ENCODE measurements at regions not wholly inside any gene's neighbourhood (a gene's known extent, or its start where the extent isn't known, plus 50 kb on each side); places are given as distances from the start of the nearest gene placed in this dataset.

DNA sequence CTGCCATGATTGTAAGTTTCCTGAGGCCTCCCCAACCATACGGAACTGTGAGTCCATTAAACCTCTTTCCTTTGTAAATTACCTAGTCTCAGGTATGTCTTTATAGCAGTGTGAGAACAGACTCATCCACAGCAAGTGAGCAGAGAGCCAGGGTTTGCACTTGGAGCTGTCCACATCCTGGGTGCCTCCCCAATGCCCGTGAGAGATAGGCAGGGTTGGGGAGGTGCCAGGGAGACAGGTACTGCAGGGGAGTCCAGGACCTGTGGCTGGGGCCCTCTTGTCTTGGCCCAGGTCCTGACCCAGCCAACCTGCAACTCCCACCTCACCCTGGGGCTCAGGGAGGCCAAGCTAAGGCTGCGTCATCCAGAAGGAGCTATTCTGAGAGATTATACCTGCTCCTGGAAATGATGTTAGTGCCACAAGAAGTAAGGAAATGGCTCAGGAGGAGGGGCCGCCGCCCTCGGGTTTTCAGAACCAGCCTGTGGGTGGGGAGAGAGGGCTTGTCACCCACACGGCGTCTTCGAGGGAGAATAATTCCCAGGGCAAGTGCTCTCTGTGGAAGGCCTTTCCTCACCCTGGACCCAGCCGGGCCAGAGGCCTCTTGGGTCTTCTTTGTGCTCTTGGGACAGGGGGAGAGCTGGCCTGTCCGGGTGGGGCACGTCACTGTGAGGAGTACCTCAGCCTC lies 66.5 kb downstream of the ADRA2C start:
- no peak for TF ChIP-seq NFIC (IDR thresholded peaks at IDR 0.05; ENCODE audit: borderline replicate concordance)
- TF ChIP-seq RFX5 (IDR thresholded peaks at IDR 0.05; ENCODE audit: low read length) = no peak
- H3K27me3 ChIP-seq (ENCODE audit: insufficient read depth) = no peaks in the 10 kb centered on the region
- no peaks in the 10 kb centered on the region for H3K79me2 ChIP-seq (ENCODE audit: insufficient read depth)
- H3K27ac ChIP-seq (ENCODE audit: low read depth in 2 of 2, low read length in 1 of 2) = no peak overlapping the region
- H3K9ac ChIP-seq = no peak overlapping the region
- no peak overlapping the region for H2AFZ ChIP-seq (ENCODE audit: low read depth)
- no peak for DNase-seq
- H3F3A ChIP-seq (replicated peaks; ENCODE audit: insufficient read depth) = no peaks in the 10 kb centered on the region
- no peak overlapping the region for H3K4me2 ChIP-seq
- H4K20me1 ChIP-seq (ENCODE audit: insufficient read depth) = no peaks in the 10 kb centered on the region
- ChIA-PET POLR2A (interaction anchor here (0.9 kb wide), 1 partner anchor 46 kb away, joined by 3 read pairs; no protein-coding TSS in a partner anchor), CTCF (interaction anchor here (0.9 kb wide), 1 partner anchor 48 kb away, joined by 3 read pairs; no protein-coding TSS in a partner anchor)
- H3K9me3 ChIP-seq = no peaks in the 10 kb centered on the region
- H3K4me1 ChIP-seq (ENCODE audit: control insufficient read depth in 1 of 2, insufficient read depth in 2 of 2, low read depth in 1 of 2, low read length in 1 of 2) = peaks cover 0 to 41% of the 10 kb centered on the region in 2 experiments; a peak in 2 of 4 replicates
- no peaks in the 10 kb centered on the region for H3K36me3 ChIP-seq (replicated peaks in 1 of 2; ENCODE audit: control insufficient read depth in 1 of 2, insufficient read depth in 2 of 2, low read length in 1 of 2)
- 56% methylated on average over 8 of the region's 12 CpGs for WGBS (ENCODE audit: low lambda C conversion rate)
- no peaks in the 10 kb centered on the region for H3K9me2 ChIP-seq
- H3K4me3 ChIP-seq (ENCODE audit: low read depth in 2 of 2, low read length in 1 of 2) = no peak overlapping the region

GRCh38 chr4:3833326-3833989 lies 67.3 kb downstream of the ADRA2C start:
- POLR2A ChIA-PET = interaction anchor here (0.9 kb wide), 1 partner anchor 47 kb away, joined by 3 read pairs; no protein-coding TSS in a partner anchor
- 63% methylated on average over 14 of the region's 18 CpGs for WGBS (ENCODE audit: low lambda C conversion rate)

More at GRCh38 chr4:3833326-3833989, 67.3 kb downstream of the ADRA2C start:
- Histone ChIP-seq H3K9me3 (no peaks in the 10 kb centered on the region), H3K4me3 (ENCODE audit: low read depth in 2 of 2, low read length in 1 of 2) (no peak overlapping the region), H3K9me2 (no peaks in the 10 kb centered on the region), H3K27ac (ENCODE audit: low read depth in 2 of 2, low read length in 1 of 2) (no peak overlapping the region), H3F3A (replicated peaks; ENCODE audit: insufficient read depth) (no peaks in the 10 kb centered on the region), H3K4me1 (ENCODE audit: control insufficient read depth in 1 of 2, insufficient read depth in 2 of 2, low read depth in 1 of 2, low read length in 1 of 2) (peaks cover 0 to 33% of the 10 kb centered on the region in 2 experiments; a peak in 2 of 4 replicates), H2AFZ (ENCODE audit: low read depth) (no peak overlapping the region), H3K27me3 (ENCODE audit: insufficient read depth) (no peaks in the 10 kb centered on the region), H3K36me3 (replicated peaks in 1 of 2; ENCODE audit: control insufficient read depth in 1 of 2, insufficient read depth in 2 of 2, low read length in 1 of 2) (no peaks in the 10 kb centered on the region), H3K9ac (no peak overlapping the region), H4K20me1 (ENCODE audit: insufficient read depth) (no peaks in the 10 kb centered on the region), H3K4me2 (no peak overlapping the region), H3K79me2 (ENCODE audit: insufficient read depth) (no peaks in the 10 kb centered on the region)
- TF ChIP-seq RFX5 (IDR thresholded peaks at IDR 0.05; ENCODE audit: low read length) = no peak
- no peak for TF ChIP-seq POLR2AphosphoS5 (IDR thresholded peaks at IDR 0.05; ENCODE audit: low read depth, low read length)
- TF ChIP-seq TCF12 (IDR thresholded peaks at IDR 0.05) = no peak
- no peak for TF ChIP-seq RXRA (IDR thresholded peaks at IDR 0.05; ENCODE audit: borderline replicate concordance, low read depth)
- TF ChIP-seq TAF1 (IDR thresholded peaks at IDR 0.05; ENCODE audit: borderline replicate concordance, low read depth, low read length) = no peak
- TF ChIP-seq, protein P1, sequence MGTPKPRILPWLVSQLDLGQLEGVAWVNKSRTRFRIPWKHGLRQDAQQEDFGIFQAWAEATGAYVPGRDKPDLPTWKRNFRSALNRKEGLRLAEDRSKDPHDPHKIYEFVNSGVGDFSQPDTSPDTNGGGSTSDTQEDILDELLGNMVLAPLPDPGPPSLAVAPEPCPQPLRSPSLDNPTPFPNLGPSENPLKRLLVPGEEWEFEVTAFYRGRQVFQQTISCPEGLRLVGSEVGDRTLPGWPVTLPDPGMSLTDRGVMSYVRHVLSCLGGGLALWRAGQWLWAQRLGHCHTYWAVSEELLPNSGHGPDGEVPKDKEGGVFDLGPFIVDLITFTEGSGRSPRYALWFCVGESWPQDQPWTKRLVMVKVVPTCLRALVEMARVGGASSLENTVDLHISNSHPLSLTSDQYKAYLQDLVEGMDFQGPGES (IDR thresholded peaks at IDR 0.05; ENCODE audit: low read depth, low read length) = no peak
- TF ChIP-seq RAD21 (IDR thresholded peaks at IDR 0.05; ENCODE audit: low read length) = no peak
- no peak for TF ChIP-seq NFIC (IDR thresholded peaks at IDR 0.05; ENCODE audit: borderline replicate concordance)
- TF ChIP-seq, protein P2, sequence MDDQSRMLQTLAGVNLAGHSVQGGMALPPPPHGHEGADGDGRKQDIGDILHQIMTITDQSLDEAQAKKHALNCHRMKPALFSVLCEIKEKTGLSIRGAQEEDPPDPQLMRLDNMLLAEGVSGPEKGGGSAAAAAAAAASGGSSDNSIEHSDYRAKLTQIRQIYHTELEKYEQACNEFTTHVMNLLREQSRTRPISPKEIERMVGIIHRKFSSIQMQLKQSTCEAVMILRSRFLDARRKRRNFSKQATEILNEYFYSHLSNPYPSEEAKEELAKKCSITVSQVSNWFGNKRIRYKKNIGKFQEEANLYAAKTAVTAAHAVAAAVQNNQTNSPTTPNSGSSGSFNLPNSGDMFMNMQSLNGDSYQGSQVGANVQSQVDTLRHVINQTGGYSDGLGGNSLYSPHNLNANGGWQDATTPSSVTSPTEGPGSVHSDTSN (IDR thresholded peaks at IDR 0.05) = no peak
- no peak for TF ChIP-seq FOXJ3 (CRISPR knock-in tag; IDR thresholded peaks at IDR 0.05)
- TF ChIP-seq, protein P3, sequence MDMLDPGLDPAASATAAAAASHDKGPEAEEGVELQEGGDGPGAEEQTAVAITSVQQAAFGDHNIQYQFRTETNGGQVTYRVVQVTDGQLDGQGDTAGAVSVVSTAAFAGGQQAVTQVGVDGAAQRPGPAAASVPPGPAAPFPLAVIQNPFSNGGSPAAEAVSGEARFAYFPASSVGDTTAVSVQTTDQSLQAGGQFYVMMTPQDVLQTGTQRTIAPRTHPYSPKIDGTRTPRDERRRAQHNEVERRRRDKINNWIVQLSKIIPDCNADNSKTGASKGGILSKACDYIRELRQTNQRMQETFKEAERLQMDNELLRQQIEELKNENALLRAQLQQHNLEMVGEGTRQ (IDR thresholded peaks at IDR 0.05; ENCODE audit: borderline replicate concordance, low read depth, low read length) = no peak
- no peak for TF ChIP-seq CHD2 (IDR thresholded peaks at IDR 0.05; ENCODE audit: low read length, partially characterized antibody)
- TF ChIP-seq MEF2A (IDR thresholded peaks at IDR 0.05; ENCODE audit: borderline replicate concordance, low read depth) = no peak
- TF ChIP-seq, protein P4, sequence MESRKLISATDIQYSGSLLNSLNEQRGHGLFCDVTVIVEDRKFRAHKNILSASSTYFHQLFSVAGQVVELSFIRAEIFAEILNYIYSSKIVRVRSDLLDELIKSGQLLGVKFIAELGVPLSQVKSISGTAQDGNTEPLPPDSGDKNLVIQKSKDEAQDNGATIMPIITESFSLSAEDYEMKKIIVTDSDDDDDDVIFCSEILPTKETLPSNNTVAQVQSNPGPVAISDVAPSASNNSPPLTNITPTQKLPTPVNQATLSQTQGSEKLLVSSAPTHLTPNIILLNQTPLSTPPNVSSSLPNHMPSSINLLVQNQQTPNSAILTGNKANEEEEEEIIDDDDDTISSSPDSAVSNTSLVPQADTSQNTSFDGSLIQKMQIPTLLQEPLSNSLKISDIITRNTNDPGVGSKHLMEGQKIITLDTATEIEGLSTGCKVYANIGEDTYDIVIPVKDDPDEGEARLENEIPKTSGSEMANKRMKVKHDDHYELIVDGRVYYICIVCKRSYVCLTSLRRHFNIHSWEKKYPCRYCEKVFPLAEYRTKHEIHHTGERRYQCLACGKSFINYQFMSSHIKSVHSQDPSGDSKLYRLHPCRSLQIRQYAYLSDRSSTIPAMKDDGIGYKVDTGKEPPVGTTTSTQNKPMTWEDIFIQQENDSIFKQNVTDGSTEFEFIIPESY (IDR thresholded peaks at IDR 0.05; ENCODE audit: borderline replicate concordance, low read depth) = no peak
- TF ChIP-seq EZH2phosphoT487 (IDR thresholded peaks at IDR 0.05; ENCODE audit: borderline replicate concordance, low read depth) = no peak
- no peak for TF ChIP-seq MXI1 (IDR thresholded peaks at IDR 0.05; ENCODE audit: low read depth, low read length)
- TF ChIP-seq JUND (IDR thresholded peaks at IDR 0.05) = no peak
- CTCF ChIA-PET = interaction anchor here (0.9 kb wide), 1 partner anchor 47 kb away, joined by 3 read pairs; no protein-coding TSS in a partner anchor
- no peak for DNase-seq
